Liver (tissue), 8 donors: ENCODE measurements at regions not wholly inside any gene's neighbourhood (a gene's known extent, or its start where the extent isn't known, plus 50 kb on each side); places are given as distances from the start of the nearest gene placed in this dataset.

Experiments
- DNase-seq: peaks from one replicate; pipeline ENCODE4 v3.0.0-alpha.2; 2017; ENCODE audit warnings: low spot score
- H3K27ac ChIP-seq, 2 donors: one replicate each; pipeline ENCODE4 v1.7.0; 2013; ENCODE audit warnings: inconsistent platforms in 2 of 2, low read length in 2 of 2, control low read depth in 1 of 2, low read depth in 1 of 2, mild to moderate bottlenecking in 1 of 2
- H3K27me3 ChIP-seq, 4 donors: one replicate each; pipeline versions ENCODE4 v1.6.1 to v1.7.0; 2013; ENCODE audit warnings: low read length in 3 of 4, inconsistent platforms in 1 of 4, mild to moderate bottlenecking in 1 of 4, moderate library complexity in 1 of 4; ENCODE audit not compliant: control insufficient read depth in 4 of 4, insufficient read depth in 4 of 4
- H3K36me3 ChIP-seq, 4 donors: one replicate each; pipeline versions ENCODE4 v1.6.1 to v1.7.0; 2013; ENCODE audit warnings: low read length in 3 of 4, mild to moderate bottlenecking in 3 of 4, low read depth in 1 of 4, moderate library complexity in 1 of 4; ENCODE audit not compliant: control insufficient read depth in 4 of 4, insufficient read depth in 3 of 4
- H3K4me1 ChIP-seq, 4 donors: one replicate each; pipeline versions ENCODE4 v1.6.1 to v1.7.0; 2013; ENCODE audit warnings: low read length in 3 of 4, mild to moderate bottlenecking in 3 of 4, moderate library complexity in 1 of 4; ENCODE audit not compliant: control insufficient read depth in 4 of 4, insufficient read depth in 4 of 4
- H3K4me3 ChIP-seq, 3 donors: one replicate each; pipeline versions ENCODE4 v1.6.1 to v1.7.0; 2013; ENCODE audit warnings: low read length in 3 of 3, control low read depth in 1 of 3, low read depth in 1 of 3, mild to moderate bottlenecking in 1 of 3
- H3K9ac ChIP-seq, 2 donors: one replicate each; pipeline ENCODE4 v1.7.0; 2013; ENCODE audit warnings: low read length in 2 of 2, mild to moderate bottlenecking in 2 of 2, moderate library complexity in 2 of 2, control low read depth in 1 of 2, low read depth in 1 of 2
- H3K9me3 ChIP-seq, 4 donors: one replicate each; pipeline versions ENCODE4 v1.6.1 to v1.7.0; 2013; ENCODE audit warnings: low read length in 3 of 4; ENCODE audit not compliant: control insufficient read depth in 4 of 4
- ATF3 ChIP-seq: IDR thresholded peaks from 2 replicates; pipeline ENCODE4 v1.6.1; 2016; ENCODE audit warnings: antibody characterized with exemption
- CTCF ChIP-seq: fragments of 150-350 bp; IDR thresholded peaks from 2 replicates; pipeline ENCODE4 v1.5.1; 2017; ENCODE audit warnings: improper control_type of control experiment, low read depth, low read length; ENCODE audit not compliant: missing input control
- EGR1 ChIP-seq, 2 donors: IDR thresholded peaks; 2 replicates each; pipeline ENCODE4 v1.6.1; 2016 to 2018; ENCODE audit warnings: antibody characterized with exemption in 2 of 2, low read depth in 2 of 2
- FOXA1 ChIP-seq: IDR thresholded peaks from 2 replicates; pipeline ENCODE4 v1.6.1; 2016; ENCODE audit warnings: antibody characterized with exemption
- FOXA2 ChIP-seq: IDR thresholded peaks from 2 replicates; pipeline ENCODE4 v1.6.1; 2016; ENCODE audit warnings: antibody characterized with exemption
- GABPA ChIP-seq, 2 donors: IDR thresholded peaks in 1 of 2; conservative IDR thresholded peaks in 1 of 2; 2 replicates each; pipeline ENCODE4 v1.6.1; 2016; ENCODE audit warnings: antibody characterized with exemption in 2 of 2, mild to moderate bottlenecking in 1 of 2, moderate library complexity in 1 of 2
- HNF4A ChIP-seq, 2 donors: conservative IDR thresholded peaks; 2 replicates each; pipeline ENCODE4 v1.6.1; 2016; ENCODE audit warnings: antibody characterized with exemption in 2 of 2, mild to moderate bottlenecking in 2 of 2
- JUND ChIP-seq, 2 donors: IDR thresholded peaks; 2 replicates each; pipeline ENCODE4 v1.6.1; 2016; ENCODE audit warnings: antibody characterized with exemption in 2 of 2
- NR2F2 ChIP-seq: IDR thresholded peaks from 2 replicates; pipeline ENCODE4 v1.6.1; 2016; ENCODE audit warnings: antibody characterized with exemption
- RAD21 ChIP-seq, 2 donors: IDR thresholded peaks; 2 replicates each; pipeline ENCODE4 v1.6.1; 2016; ENCODE audit warnings: antibody characterized with exemption in 2 of 2, mild to moderate bottlenecking in 2 of 2
- REST ChIP-seq: IDR thresholded peaks from 2 replicates; pipeline ENCODE4 v1.6.1; 2016; ENCODE audit warnings: antibody characterized with exemption, mild to moderate bottlenecking
- RXRA ChIP-seq, 2 donors: IDR thresholded peaks; 2 replicates each; pipeline ENCODE4 v1.6.1; 2017 to 2018; ENCODE audit warnings: antibody characterized with exemption in 2 of 2, mild to moderate bottlenecking in 1 of 2
- TAF1 ChIP-seq: conservative IDR thresholded peaks from 2 replicates; pipeline ENCODE4 v1.6.1; 2016; ENCODE audit warnings: antibody characterized with exemption, mild to moderate bottlenecking
- ZBTB33 ChIP-seq: IDR thresholded peaks from 2 replicates; pipeline ENCODE4 v1.6.1; 2016; ENCODE audit warnings: antibody characterized with exemption
- WGBS: extraction: QIAGEN DNeasy Blood & Tissue Kit; methylation state at CpG from one replicate; pipeline ENCODE4 v1.1.7; 2013; 5-methylcytosine and 5-hydroxymethylcytosine counted together
- donor health status: healthy.
- donor health status: healthy.
- donor health status: healthy.
- donor health status: healthy.
- donor health status: healthy.

GRCh38 chr20:40457404-40457803 lies 231.6 kb downstream of the MAFB start:
- 96% methylated on average over 3 of the region's 3 CpGs for WGBS
- Histone ChIP-seq H3K9ac (no peak overlapping the region), H3K9me3 (no peaks in the 10 kb centered on the region), H3K27ac (no peak overlapping the region), H3K36me3 (no peaks in the 10 kb centered on the region), H3K4me1 (no peaks in the 10 kb centered on the region), H3K27me3 (no peaks in the 10 kb centered on the region), H3K4me3 (no peak overlapping the region)
- DNase-seq = no peak
- TF ChIP-seq RXRA (IDR thresholded peaks at IDR 0.05) (no peak), FOXA2 (no peak), FOXA1 (no peak)

- 84% methylated on average over 3 of the region's 3 CpGs for WGBS
- no peak for DNase-seq
- H3K27me3 ChIP-seq = no peaks in the 10 kb centered on the region
- no peaks in the 10 kb centered on the region for H3K36me3 ChIP-seq
- H3K4me3 ChIP-seq = no peak overlapping the region
- no peak for TF ChIP-seq TAF1
- no peak for TF ChIP-seq REST
- no peak for TF ChIP-seq EGR1 (IDR thresholded peaks at IDR 0.05; ENCODE audit: low read depth in 2 of 2)
- TF ChIP-seq ZBTB33 = no peak
- TF ChIP-seq FOXA2 = no peak
- no peak for TF ChIP-seq GABPA (IDR thresholded peaks at IDR 0.05 in 1 of 2, conservative IDR thresholded peaks at IDR 0.05 in 1 of 2)
- no peak overlapping the region for H3K9ac ChIP-seq
- no peaks in the 10 kb centered on the region for H3K9me3 ChIP-seq
- H3K4me1 ChIP-seq = no peaks in the 10 kb centered on the region
- H3K27ac ChIP-seq = no peak overlapping the region
Observed at GRCh38 chr20:40452758-40453157, 236.3 kb downstream of the MAFB start.

- Histone ChIP-seq H3K4me3 (no peak overlapping the region), H3K9me3 (no peaks in the 10 kb centered on the region), H3K27me3 (no peaks in the 10 kb centered on the region), H3K36me3 (no peaks in the 10 kb centered on the region), H3K9ac (no peak overlapping the region), H3K4me1 (no peaks in the 10 kb centered on the region), H3K27ac (no peak overlapping the region)
- DNase-seq = no peak
- WGBS = 89% methylated on average over 1 of the region's 1 CpG
- TF ChIP-seq RAD21 (IDR thresholded peaks at IDR 0.05) (no peak), RXRA (IDR thresholded peaks at IDR 0.05) (no peak), ZBTB33 (no peak), ATF3 (no peak), GABPA (IDR thresholded peaks at IDR 0.05 in 1 of 2, conservative IDR thresholded peaks at IDR 0.05 in 1 of 2) (no peak), FOXA1 (no peak), NR2F2 (no peak), JUND (IDR thresholded peaks at IDR 0.05) (no peak), CTCF (no peak), TAF1 (no peak), HNF4A (conservative IDR thresholded peaks at IDR 0.05) (no peak), FOXA2 (no peak), REST (no peak)
Observed at GRCh38 chr20:40451552-40451951, 237.5 kb downstream of the MAFB start.
